PC-3 (cell line): ENCODE measurements at regions not wholly inside any gene's neighbourhood (a gene's known extent, or its start where the extent isn't known, plus 50 kb on each side); places are given as distances from the start of the nearest gene placed in this dataset.

ENCODE experiments used
- EZH2 ChIP-seq: fragments of 300-600 bp; sonication (generic); IDR thresholded peaks from one replicate; pipeline ENCODE4 v1.6.1; 2017; ENCODE audit warnings: antibody characterized with exemption, mild to moderate bottlenecking, low read length; ENCODE audit not compliant: unreplicated experiment
- TF ChIP-seq, protein P1 (sequence below): fragments of 300-600 bp; sonication (generic); conservative IDR thresholded peaks from 2 replicates; pipeline ENCODE4 v1.5.1; 2017; ENCODE audit warnings: antibody characterized with exemption, low read depth, mild to moderate bottlenecking, low read length

DNA sequence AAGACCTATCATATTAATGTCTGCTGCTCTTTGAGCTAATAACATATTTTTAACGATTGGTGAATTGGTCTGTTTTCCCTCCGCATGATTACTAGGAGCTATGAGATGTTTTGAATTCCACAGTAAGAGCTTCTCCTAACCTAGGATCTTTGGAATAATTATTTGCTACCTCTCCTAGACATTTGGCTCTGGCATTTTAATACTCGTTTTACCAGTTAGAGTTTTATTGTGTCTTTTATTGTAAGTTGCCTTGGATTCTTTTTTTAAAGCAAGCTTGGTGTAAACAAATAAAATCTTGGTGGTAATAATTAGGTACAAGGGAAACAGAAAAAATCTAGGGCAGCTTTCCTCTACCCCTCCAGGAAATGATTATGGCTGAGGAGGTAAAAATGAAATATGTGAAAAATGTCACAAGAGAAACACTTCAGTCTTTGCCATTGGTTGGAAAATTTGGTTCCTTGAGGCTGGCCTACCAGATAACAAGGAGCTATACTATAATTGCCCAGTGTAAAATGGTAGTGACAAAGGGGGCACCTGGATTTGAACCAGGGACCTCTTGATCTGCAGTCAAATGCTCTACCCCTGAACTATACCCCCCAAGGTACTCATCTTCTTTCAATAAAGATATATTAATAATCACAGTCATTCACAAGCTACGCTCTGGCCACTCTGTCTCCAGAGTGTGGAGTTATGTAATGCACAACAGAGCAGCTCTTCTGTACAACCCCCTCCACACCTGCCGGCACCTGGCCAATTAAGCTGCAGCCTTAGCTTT, 85.4 kb downstream of the ZNF777 start:
- TF ChIP-seq, protein P1, sequence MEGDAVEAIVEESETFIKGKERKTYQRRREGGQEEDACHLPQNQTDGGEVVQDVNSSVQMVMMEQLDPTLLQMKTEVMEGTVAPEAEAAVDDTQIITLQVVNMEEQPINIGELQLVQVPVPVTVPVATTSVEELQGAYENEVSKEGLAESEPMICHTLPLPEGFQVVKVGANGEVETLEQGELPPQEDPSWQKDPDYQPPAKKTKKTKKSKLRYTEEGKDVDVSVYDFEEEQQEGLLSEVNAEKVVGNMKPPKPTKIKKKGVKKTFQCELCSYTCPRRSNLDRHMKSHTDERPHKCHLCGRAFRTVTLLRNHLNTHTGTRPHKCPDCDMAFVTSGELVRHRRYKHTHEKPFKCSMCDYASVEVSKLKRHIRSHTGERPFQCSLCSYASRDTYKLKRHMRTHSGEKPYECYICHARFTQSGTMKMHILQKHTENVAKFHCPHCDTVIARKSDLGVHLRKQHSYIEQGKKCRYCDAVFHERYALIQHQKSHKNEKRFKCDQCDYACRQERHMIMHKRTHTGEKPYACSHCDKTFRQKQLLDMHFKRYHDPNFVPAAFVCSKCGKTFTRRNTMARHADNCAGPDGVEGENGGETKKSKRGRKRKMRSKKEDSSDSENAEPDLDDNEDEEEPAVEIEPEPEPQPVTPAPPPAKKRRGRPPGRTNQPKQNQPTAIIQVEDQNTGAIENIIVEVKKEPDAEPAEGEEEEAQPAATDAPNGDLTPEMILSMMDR: no peak
- no peak for TF ChIP-seq EZH2
